ENCODE measurements at regions not wholly inside any gene's neighbourhood (a gene's known extent, or its start where the extent isn't known, plus 50 kb on each side); places are given as distances from the start of the nearest gene placed in this dataset.

DNA sequence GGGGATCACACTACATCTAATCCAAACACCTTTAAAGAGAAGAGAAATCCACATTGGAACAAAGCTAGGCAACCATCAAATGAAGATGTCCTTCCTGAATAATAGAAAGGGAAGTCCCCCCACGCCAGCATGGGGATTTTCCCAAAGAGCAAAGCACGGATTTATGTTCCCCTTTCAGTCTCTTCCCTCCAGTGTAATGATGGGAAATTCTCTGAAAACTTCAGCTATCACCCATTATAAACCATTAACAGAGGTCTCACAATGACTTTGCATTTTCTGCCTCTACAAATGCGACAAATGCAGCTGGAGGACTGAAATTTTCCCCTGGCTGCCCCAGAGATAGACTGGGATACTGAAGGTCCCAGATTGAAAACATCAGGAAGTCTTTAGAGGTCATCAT lies 368.7 kb downstream of the EFNA5 start:
- TF ChIP-seq EZH2 (IDR thresholded peaks at IDR 0.05; ENCODE audit: borderline replicate concordance, low read length): no peak
- no peaks in the 10 kb centered on the region for H3K36me3 ChIP-seq (ENCODE audit: insufficient read depth, low read length)
- no peak overlapping the region for H3K4me3 ChIP-seq (ENCODE audit: low read depth, low read length, poor library complexity, severe bottlenecking)
- H3K4me1 ChIP-seq (ENCODE audit: insufficient read depth, low read length, severe bottlenecking): peaks cover 5% of the 10 kb centered on the region
- H3K9ac ChIP-seq (ENCODE audit: low read length): no peak overlapping the region
- no peak overlapping the region for H3K4me2 ChIP-seq (ENCODE audit: low read length)
- H3F3A ChIP-seq (ENCODE audit: insufficient read depth, low read length): no peaks in the 10 kb centered on the region
- H3K27me3 ChIP-seq (ENCODE audit: insufficient read depth, low read length): no peaks in the 10 kb centered on the region
- H2AFZ ChIP-seq (ENCODE audit: low read length): no peak overlapping the region
- no peak overlapping the region for H3K27ac ChIP-seq (ENCODE audit: low read depth, low read length, poor library complexity, severe bottlenecking)
- no peaks in the 10 kb centered on the region for H3K9me3 ChIP-seq (ENCODE audit: low read length)
- no peaks in the 10 kb centered on the region for H3K79me2 ChIP-seq (ENCODE audit: insufficient read depth, low read length)
- H3K9me2 ChIP-seq (ENCODE audit: low read depth, low read length): no peaks in the 10 kb centered on the region
- H4K20me1 ChIP-seq (ENCODE audit: insufficient read depth, low read length): no peaks in the 10 kb centered on the region

GRCh38 chr5:107300721-107301327 lies 369.9 kb downstream of the EFNA5 start:
- Histone ChIP-seq H3K4me2 (ENCODE audit: low read length) (no peak overlapping the region), H3K4me3 (ENCODE audit: low read depth, low read length, poor library complexity, severe bottlenecking) (no peak overlapping the region), H3K9me3 (ENCODE audit: low read length) (no peaks in the 10 kb centered on the region), H3K36me3 (ENCODE audit: insufficient read depth, low read length) (no peaks in the 10 kb centered on the region), H3K27ac (ENCODE audit: low read depth, low read length, poor library complexity, severe bottlenecking) (no peak overlapping the region), H3K27me3 (ENCODE audit: insufficient read depth, low read length) (no peaks in the 10 kb centered on the region), H3K9me2 (ENCODE audit: low read depth, low read length) (no peaks in the 10 kb centered on the region), H3F3A (ENCODE audit: insufficient read depth, low read length) (no peaks in the 10 kb centered on the region), H3K9ac (ENCODE audit: low read length) (no peak overlapping the region), H4K20me1 (ENCODE audit: insufficient read depth, low read length) (no peaks in the 10 kb centered on the region), H2AFZ (ENCODE audit: low read length) (0 out of 2 replicates have a peak overlapping the region, but pooled peaks have one; percentile 52), H3K79me2 (ENCODE audit: insufficient read depth, low read length) (no peaks in the 10 kb centered on the region), H3K4me1 (ENCODE audit: insufficient read depth, low read length, severe bottlenecking) (peaks cover 13% of the 10 kb centered on the region)
- TF ChIP-seq EZH2 (IDR thresholded peaks at IDR 0.05; ENCODE audit: borderline replicate concordance, low read length) (no peak), CTCF (IDR thresholded peaks at IDR 0.05; ENCODE audit: low read length) (no peak)

DNA sequence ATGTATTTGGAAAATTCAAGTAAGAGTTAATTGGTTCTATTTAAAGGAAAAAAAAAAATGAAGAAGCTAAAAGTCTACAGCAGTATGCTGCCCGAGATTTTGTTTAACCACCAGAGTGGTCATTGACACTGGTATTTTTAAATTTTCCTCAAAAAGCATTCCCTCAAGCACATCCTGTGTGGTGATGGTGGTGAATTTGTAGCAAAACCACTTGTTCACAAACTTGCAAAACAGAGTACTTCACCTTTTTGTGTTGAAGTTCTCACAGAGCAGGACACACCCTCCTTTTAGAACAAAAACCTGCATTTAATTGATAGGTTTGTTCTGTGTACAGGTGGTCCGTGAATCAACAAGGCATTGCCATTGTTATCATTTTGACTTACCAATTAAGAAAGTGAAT lies 374.2 kb downstream of the EFNA5 start:
- H3K4me2 ChIP-seq (ENCODE audit: low read length): no peak overlapping the region
- no peaks in the 10 kb centered on the region for H3K27me3 ChIP-seq (ENCODE audit: insufficient read depth, low read length)
- H3F3A ChIP-seq (ENCODE audit: insufficient read depth, low read length): no peaks in the 10 kb centered on the region
- TF ChIP-seq EZH2 (IDR thresholded peaks at IDR 0.05; ENCODE audit: borderline replicate concordance, low read length): no peak
- no peaks in the 10 kb centered on the region for H4K20me1 ChIP-seq (ENCODE audit: insufficient read depth, low read length)
- no peak overlapping the region for H3K4me3 ChIP-seq (ENCODE audit: low read depth, low read length, poor library complexity, severe bottlenecking)
- no peaks in the 10 kb centered on the region for H3K36me3 ChIP-seq (ENCODE audit: insufficient read depth, low read length)
- H3K9me2 ChIP-seq (ENCODE audit: low read depth, low read length): no peaks in the 10 kb centered on the region
- H3K9ac ChIP-seq (ENCODE audit: low read length): no peak overlapping the region
- H3K9me3 ChIP-seq (ENCODE audit: low read length): no peaks in the 10 kb centered on the region
- no peaks in the 10 kb centered on the region for H3K79me2 ChIP-seq (ENCODE audit: insufficient read depth, low read length)
- no peak overlapping the region for H3K27ac ChIP-seq (ENCODE audit: low read depth, low read length, poor library complexity, severe bottlenecking)
- peaks cover 42% of the 10 kb centered on the region for H3K4me1 ChIP-seq (ENCODE audit: insufficient read depth, low read length, severe bottlenecking)
- H2AFZ ChIP-seq (ENCODE audit: low read length): no peak overlapping the region

GRCh38 chr5:107295914-107296313 lies 374.8 kb downstream of the EFNA5 start:
- H3K27me3 ChIP-seq (ENCODE audit: insufficient read depth, low read length): no peaks in the 10 kb centered on the region
- no peak for TF ChIP-seq CTCF (IDR thresholded peaks at IDR 0.05; ENCODE audit: low read length)
- no peak for TF ChIP-seq EZH2 (IDR thresholded peaks at IDR 0.05; ENCODE audit: borderline replicate concordance, low read length)
- H3K4me1 ChIP-seq (ENCODE audit: insufficient read depth, low read length, severe bottlenecking): peaks cover 38% of the 10 kb centered on the region
- H3F3A ChIP-seq (ENCODE audit: insufficient read depth, low read length): no peaks in the 10 kb centered on the region
- H3K79me2 ChIP-seq (ENCODE audit: insufficient read depth, low read length): no peaks in the 10 kb centered on the region
- H3K9ac ChIP-seq (ENCODE audit: low read length): no peak overlapping the region
- H3K9me3 ChIP-seq (ENCODE audit: low read length): no peaks in the 10 kb centered on the region
- no peak overlapping the region for H2AFZ ChIP-seq (ENCODE audit: low read length)
- no peaks in the 10 kb centered on the region for H3K9me2 ChIP-seq (ENCODE audit: low read depth, low read length)
- no peak overlapping the region for H3K27ac ChIP-seq (ENCODE audit: low read depth, low read length, poor library complexity, severe bottlenecking)
- H4K20me1 ChIP-seq (ENCODE audit: insufficient read depth, low read length): no peaks in the 10 kb centered on the region
- no peak overlapping the region for H3K4me2 ChIP-seq (ENCODE audit: low read length)
- H3K36me3 ChIP-seq (ENCODE audit: insufficient read depth, low read length): no peaks in the 10 kb centered on the region
- H3K4me3 ChIP-seq (ENCODE audit: low read depth, low read length, poor library complexity, severe bottlenecking): no peak overlapping the region
